ENCODE measurements at regions not wholly inside any gene's neighbourhood (a gene's known extent, or its start where the extent isn't known, plus 50 kb on each side); places are given as distances from the start of the nearest gene placed in this dataset.

DNA sequence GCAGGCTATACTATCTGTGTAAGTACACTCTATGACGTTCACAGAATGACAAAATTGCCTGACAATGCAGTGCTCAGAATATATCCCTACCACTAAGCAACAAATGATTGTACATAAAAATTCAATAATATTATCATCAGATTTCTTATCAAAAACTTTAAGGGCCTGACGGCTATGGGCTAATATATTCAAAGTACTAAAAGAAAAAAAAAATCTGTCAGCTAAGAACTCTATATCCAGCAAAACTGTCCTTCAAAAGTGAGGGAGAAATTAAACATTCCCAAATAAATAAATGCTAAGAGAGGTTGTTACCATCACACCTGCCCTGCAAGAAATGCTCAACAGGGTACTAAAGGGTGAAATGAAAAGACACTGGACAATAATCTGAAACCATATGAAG, 127.3 kb downstream of the TM2D1 start:
- Histone ChIP-seq H3K4me1 (no peaks in the 10 kb centered on the region), H3K36me3 (no peaks in the 10 kb centered on the region), H3K27ac (no peak overlapping the region), H3K27me3 (no peaks in the 10 kb centered on the region), H3K4me3 (no peak overlapping the region), H3K9me3 (replicated peaks) (no peaks in the 10 kb centered on the region)
- DNase-seq: no peak

DNA sequence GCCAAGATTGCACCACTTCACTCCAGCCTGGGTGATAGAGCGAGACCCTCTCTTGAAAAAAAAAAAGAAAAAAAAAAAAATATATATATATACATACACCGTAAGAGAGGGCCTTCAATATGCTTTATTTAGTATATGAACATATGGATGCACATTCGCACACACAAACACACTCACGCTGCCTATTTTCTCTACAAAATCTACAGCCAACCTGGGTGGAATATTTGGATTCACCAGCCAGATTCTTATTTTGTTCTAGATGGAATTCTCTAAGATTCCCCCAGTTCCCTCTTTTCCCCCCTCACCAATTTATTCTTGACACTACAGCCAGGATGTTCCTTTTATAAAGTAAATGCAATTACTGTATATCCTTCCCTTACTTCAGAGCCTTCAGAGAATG, 131.6 kb downstream of the TM2D1 start:
- H3K4me3 ChIP-seq: no peak overlapping the region
- no peaks in the 10 kb centered on the region for H3K36me3 ChIP-seq
- no peaks in the 10 kb centered on the region for H3K9me3 ChIP-seq (replicated peaks)
- H3K27ac ChIP-seq: no peak overlapping the region
- H3K4me1 ChIP-seq: no peaks in the 10 kb centered on the region
- H3K27me3 ChIP-seq: no peaks in the 10 kb centered on the region
- no peak for DNase-seq

DNA sequence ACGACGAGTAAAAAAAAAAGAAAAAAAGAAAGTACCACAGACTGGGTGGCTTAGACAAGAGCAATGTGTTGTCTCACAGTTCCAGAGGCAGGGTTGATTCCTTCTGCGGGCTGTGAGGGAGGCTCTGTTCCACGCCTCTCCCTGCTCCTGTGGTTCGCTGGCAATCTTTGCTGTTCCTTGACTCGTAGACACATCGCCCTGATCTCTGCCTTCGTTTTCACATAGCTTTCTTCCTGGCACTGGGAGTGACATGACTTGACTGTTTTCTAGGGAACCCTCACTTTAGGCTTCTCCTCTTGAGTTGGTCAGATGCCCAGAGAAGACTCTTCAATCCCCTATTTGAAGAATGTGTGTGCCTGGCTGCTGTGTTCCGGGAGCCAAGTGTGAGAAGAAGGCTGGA, 133.6 kb downstream of the TM2D1 start:
- Histone ChIP-seq H3K4me1 (no peaks in the 10 kb centered on the region), H3K9me3 (replicated peaks) (no peaks in the 10 kb centered on the region), H3K27me3 (no peaks in the 10 kb centered on the region), H3K27ac (no peak overlapping the region), H3K36me3 (no peaks in the 10 kb centered on the region), H3K4me3 (no peak overlapping the region)
- no peak for DNase-seq

DNA sequence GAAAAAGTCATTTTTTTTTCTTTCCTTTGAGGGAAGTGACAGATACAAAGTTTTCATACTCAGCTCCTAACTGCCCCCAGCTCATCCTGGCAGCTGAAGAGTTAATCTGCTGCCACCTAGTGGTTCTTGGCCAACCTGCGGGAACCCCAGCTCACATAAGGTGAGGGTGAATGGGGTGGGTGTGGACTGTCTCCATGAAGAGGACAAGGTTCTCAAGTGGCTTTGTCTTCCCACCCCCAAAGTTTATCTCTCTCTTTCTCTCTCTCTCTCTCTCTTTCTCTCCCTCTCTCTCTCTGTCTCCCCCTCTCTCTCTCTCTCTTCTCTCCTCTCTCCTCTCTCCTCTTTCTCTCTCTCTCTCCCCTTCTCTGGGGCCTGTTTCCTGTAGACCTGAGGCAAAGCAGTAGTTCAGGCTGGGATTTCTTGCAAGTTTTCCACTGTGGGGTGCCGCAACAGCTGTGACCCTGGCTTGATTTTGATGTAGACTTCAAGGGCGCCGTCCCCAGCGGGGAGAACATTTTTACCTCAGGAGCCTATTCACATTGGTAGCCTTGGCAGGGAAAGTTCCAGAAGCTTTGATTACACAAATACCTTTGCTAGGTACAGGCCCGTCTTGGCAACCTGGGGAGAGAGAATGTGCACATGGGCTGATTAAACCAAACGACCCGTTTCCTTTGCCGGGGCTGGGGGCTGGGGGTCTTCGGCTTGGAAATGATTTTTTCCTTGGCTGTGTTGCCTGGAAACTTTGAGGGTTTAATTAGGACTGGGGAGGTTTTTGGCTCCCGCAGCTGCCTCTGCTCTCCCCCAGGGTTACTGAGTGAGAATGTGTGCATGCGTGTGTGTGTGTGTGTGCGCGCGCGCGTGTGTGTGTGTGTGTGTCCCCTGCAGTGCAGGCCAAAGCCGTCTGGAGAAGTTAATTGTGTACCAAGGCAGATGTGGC, 135.9 kb downstream of the TM2D1 start:
- Histone ChIP-seq H3K4me3 (no peak overlapping the region), H3K9me3 (replicated peaks) (no peaks in the 10 kb centered on the region), H3K27me3 (no peaks in the 10 kb centered on the region), H3K4me1 (no peaks in the 10 kb centered on the region), H3K27ac (no peak overlapping the region), H3K36me3 (no peaks in the 10 kb centered on the region)
- peak; percentile 70 to 87 for DNase-seq

DNA sequence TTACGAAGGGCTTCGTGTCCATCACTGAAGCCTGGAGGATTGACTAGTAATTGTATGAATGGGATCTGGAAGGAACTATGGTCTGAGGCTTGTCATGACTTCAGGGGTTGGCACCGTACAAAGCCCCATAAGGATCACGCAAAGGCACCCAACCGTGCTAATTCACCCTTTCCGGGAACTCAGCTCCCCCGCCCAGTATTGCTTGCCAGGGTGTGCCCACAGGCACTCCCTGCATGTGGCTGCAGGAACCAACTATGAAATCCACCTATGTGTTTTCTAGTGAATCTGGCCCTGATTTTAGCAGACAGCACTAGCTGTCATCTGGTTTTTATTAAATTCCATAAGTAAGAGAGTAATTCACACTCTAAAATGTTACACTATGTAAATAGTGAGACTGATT, 139.2 kb downstream of the TM2D1 start:
- H3K9me3 ChIP-seq (replicated peaks): no peaks in the 10 kb centered on the region; the same call in 1 of the 2 replicates
- H3K27ac ChIP-seq: no peak overlapping the region
- H3K4me3 ChIP-seq: no peak overlapping the region
- no peak for DNase-seq
- no peaks in the 10 kb centered on the region for H3K4me1 ChIP-seq
- no peaks in the 10 kb centered on the region for H3K27me3 ChIP-seq
- H3K36me3 ChIP-seq: no peaks in the 10 kb centered on the region

DNA sequence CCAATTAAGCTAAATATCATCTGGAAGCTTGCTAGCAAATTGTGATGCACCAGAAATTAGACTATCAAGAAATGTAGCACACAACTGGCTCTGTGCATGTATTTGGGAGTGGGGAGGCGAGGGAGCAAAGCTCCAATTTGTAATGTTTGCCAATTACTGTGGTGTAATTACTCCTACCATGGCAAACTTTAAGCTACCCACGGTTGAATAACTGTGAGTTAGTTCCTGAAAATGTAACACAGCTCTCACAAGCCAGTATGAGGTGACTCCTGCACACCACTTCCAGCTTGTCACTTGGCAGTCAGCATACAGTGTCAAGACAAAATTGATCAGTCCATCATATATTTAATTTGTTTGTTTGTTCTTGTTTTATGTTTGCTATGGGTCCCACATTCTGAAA, 141.2 kb downstream of the TM2D1 start:
- Histone ChIP-seq H3K4me3 (no peak overlapping the region), H3K9me3 (replicated peaks) (no peaks in the 10 kb centered on the region; the same call in 1 of the 2 replicates)

DNA sequence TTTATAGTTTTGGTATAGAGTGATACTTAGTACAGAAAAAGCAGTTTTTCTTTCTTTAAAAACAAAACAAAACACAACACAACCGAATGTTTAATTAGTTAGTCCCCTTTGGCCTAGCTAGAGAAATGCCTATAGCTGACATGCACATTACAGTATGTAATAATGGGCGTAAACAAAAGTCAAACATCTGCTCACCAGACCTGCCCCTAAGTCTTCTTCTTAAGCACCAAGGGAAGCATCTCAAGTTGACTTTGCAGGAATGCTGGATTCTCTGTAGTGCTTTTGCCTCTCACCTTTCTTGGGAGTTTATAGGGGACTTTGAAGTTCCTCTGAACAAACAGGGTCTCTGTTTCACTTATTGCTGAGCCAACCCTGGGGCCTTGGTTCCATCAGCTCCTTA, 143.7 kb downstream of the TM2D1 start:
- Histone ChIP-seq H3K27ac (no peak overlapping the region), H3K9me3 (replicated peaks) (no peaks in the 10 kb centered on the region; the same call in 1 of the 2 replicates), H3K4me1 (no peaks in the 10 kb centered on the region), H3K36me3 (no peaks in the 10 kb centered on the region), H3K4me3 (no peak overlapping the region), H3K27me3 (no peaks in the 10 kb centered on the region)
- DNase-seq: no peak

More for the DNA sequence above, 141.2 kb downstream of the TM2D1 start:
- no peaks in the 10 kb centered on the region for H3K4me1 ChIP-seq
- no peak overlapping the region for H3K27ac ChIP-seq
- no peak for DNase-seq
- no peaks in the 10 kb centered on the region for H3K27me3 ChIP-seq
- no peaks in the 10 kb centered on the region for H3K36me3 ChIP-seq

DNA sequence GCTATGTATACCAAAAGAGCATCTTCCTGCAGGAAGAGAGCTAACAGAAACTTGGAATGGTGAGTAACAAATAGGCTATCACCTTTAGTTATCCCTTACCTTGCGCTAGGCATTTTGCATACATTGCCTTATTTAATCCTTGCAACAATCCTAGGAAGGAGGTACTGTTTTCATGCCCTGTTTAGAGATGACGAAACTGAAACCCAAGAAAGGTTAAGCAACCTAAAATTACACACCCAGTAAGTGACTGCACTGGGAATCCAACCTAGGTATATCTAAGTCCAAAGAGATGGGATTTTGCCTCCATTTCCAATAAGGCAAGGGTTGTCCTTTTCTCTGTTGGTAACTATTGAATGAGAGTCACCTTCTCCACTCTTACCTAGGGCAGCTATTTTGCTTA, 144.5 kb downstream of the TM2D1 start:
- Histone ChIP-seq H3K9me3 (replicated peaks) (no peaks in the 10 kb centered on the region; the same call in 1 of the 2 replicates), H3K27me3 (no peaks in the 10 kb centered on the region), H3K4me3 (no peak overlapping the region), H3K27ac (no peak overlapping the region), H3K36me3 (no peaks in the 10 kb centered on the region), H3K4me1 (no peaks in the 10 kb centered on the region)
- no peak for DNase-seq

DNA sequence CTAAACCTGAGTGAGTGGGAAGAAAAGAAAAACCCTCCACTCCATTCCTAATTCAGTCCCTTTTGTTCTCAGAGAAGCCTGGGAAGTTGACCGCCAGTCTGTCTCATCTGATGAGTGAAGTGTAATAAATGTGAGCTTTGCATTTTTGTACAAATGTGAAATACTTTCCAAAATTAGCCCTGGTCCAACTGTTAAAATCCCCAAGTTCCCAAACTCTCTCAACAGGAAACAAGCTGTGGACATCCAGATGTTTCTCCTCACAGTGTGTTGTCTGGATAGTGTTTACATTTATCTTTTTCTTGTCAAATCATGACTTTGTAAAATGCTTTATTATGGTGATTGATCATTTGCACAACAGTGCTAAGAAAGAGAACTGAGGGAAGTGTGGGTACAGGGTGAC, 145.1 kb downstream of the TM2D1 start:
- no peaks in the 10 kb centered on the region for H3K36me3 ChIP-seq
- no peak overlapping the region for H3K4me3 ChIP-seq
- no peaks in the 10 kb centered on the region for H3K27me3 ChIP-seq
- H3K9me3 ChIP-seq (replicated peaks): no peaks in the 10 kb centered on the region; the same call in 1 of the 2 replicates
- DNase-seq: no peak
- H3K27ac ChIP-seq: no peak overlapping the region
- H3K4me1 ChIP-seq: no peaks in the 10 kb centered on the region

DNA sequence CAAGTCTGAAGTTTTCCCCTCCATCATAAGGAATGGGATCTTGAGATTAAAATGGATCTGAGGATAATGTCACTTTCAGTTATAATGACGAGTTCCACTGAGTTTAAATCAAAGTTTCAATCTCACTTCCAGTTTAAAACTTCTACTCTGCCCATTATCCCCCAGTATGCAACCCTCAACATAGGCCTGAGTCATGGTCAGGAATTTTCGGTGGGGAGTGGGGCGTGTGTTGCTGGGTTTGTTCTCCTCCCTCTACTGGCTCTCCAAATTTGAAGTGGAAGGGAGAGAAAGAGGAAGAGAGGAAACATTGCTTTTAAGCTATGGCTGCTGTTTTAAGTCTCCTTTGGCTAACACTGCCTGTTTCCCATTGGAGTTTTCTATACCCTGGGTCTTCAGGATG, 152.9 kb downstream of the TM2D1 start:
- H3K9me3 ChIP-seq (replicated peaks): 0 out of 2 replicates have a peak, but pooled peaks cover 2% of the 10 kb centered on the region
- no peak overlapping the region for H3K4me3 ChIP-seq
- no peaks in the 10 kb centered on the region for H3K4me1 ChIP-seq
- H3K27me3 ChIP-seq: no peaks in the 10 kb centered on the region
- H3K27ac ChIP-seq: no peak overlapping the region
- no peak for DNase-seq
- no peaks in the 10 kb centered on the region for H3K36me3 ChIP-seq

DNA sequence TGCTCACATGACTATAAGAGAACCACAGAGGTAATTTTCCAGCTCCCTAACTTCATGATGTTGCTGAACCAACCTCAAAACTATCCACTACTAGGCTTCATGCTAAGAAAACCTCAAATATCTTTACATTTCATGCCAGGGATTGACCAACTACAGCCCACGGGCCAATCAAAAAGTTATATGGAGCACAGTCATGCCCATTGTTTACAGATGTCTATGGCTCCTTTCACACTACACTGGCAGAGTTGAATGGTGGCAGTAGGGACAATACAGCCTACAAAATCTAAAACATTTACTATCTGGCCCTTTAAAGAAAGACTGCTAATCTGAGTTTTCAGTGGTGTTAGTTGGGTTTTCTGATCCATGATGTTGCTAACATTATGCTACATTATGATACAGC, 154.8 kb downstream of the TM2D1 start:
- no peaks in the 10 kb centered on the region for H3K36me3 ChIP-seq
- no peaks in the 10 kb centered on the region for H3K27me3 ChIP-seq
- H3K4me3 ChIP-seq: no peak overlapping the region
- H3K4me1 ChIP-seq: no peaks in the 10 kb centered on the region
- no peak for DNase-seq
- H3K27ac ChIP-seq: no peak overlapping the region
- H3K9me3 ChIP-seq (replicated peaks): 0 out of 2 replicates have a peak, but pooled peaks cover 5% of the 10 kb centered on the region

DNA sequence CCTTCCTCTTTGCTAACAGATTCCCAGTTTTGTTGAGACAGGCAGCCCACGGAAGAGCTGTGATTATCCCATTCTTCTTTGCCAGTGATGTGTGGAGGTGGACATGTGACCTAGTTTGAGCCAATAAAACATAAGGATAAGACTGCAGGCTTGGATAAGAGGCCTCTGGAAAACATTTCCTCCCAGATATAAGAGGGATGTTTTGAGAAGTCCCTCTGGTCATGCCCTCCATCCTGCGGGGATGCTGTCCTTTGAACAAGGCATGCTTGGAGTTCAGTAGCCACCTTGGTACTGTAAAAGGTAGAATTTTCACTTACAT, 155.7 kb downstream of the TM2D1 start:
- H3K4me3 ChIP-seq: no peak overlapping the region
- peak in 1 of 2 experiments; percentile 27 for DNase-seq
- H3K9me3 ChIP-seq (replicated peaks): 0 out of 2 replicates have a peak, but pooled peaks cover 5% of the 10 kb centered on the region
- H3K4me1 ChIP-seq: no peaks in the 10 kb centered on the region
- H3K27me3 ChIP-seq: no peaks in the 10 kb centered on the region
- no peaks in the 10 kb centered on the region for H3K36me3 ChIP-seq
- H3K27ac ChIP-seq: no peak overlapping the region

DNA sequence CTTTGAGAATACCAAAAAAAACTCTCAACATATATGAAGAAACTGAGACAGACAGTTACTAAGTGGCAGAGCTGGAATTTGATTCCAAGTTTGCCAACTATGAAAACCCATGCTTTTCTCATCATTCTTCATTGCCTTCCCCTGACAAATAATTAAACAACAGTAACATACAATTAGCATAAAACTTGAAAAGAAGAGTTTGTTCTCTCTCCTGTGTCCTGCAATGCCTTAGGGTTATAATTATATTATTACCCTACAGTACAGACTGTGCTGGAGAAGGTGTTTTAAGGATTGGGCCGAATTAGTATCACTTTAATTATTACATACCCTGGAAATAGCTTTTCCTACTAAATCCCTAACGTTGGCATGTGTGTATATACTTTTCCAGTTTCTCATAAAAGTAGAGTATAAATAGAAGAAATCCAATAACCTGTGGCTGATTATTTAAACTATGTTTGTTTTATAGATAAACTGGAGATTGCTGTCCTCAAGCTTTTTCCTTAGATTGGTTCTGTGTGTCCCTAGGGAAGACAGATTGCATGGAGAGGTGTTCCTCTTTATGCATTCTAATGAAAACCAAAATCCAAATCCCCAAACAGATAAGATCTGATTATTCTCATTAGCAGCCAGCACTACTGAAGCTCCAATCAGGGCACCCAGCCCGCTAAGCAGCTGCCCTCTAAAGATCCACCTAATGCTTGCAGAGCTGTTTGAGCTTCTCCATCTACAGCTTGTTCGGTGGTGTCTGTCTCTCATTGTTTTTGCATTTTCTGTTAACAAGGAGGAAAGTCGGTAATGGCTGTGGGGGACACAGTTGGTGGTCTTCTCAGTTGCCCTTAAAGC, 156.3 kb downstream of the TM2D1 start:
- Histone ChIP-seq H3K36me3 (no peaks in the 10 kb centered on the region), H3K9me3 (replicated peaks) (0 out of 2 replicates have a peak, but pooled peaks cover 5% of the 10 kb centered on the region), H3K27me3 (no peaks in the 10 kb centered on the region), H3K4me1 (no peaks in the 10 kb centered on the region), H3K27ac (no peak overlapping the region), H3K4me3 (no peak overlapping the region)
- peak in 1 of 2 experiments; percentile 21 for DNase-seq

DNA sequence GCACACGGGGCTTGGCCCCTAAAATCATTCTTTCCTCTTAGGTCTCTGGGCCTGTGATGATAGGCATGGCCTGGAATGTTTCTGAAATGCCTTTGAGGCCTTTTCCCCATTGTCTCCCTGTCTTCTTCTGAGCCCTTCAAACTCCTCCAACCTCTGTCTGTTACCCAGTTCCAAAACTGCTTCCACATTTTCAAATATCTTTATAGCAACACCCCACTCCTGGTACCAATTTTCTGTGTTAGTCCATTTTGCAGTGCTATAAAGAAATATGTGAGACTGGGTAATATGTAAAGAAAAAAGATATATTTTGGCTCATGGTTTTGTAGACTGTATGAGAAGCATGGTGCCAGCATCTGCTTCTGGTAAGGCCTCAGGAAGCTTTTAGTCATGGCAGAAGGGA, 158.8 kb downstream of the TM2D1 start:
- H3K36me3 ChIP-seq: no peaks in the 10 kb centered on the region
- DNase-seq: no peak
- 0 out of 2 replicates have a peak, but pooled peaks cover 5% of the 10 kb centered on the region for H3K9me3 ChIP-seq (replicated peaks)
- H3K27ac ChIP-seq: no peak overlapping the region
- H3K4me3 ChIP-seq: no peak overlapping the region
- H3K4me1 ChIP-seq: no peaks in the 10 kb centered on the region
- no peaks in the 10 kb centered on the region for H3K27me3 ChIP-seq

DNA sequence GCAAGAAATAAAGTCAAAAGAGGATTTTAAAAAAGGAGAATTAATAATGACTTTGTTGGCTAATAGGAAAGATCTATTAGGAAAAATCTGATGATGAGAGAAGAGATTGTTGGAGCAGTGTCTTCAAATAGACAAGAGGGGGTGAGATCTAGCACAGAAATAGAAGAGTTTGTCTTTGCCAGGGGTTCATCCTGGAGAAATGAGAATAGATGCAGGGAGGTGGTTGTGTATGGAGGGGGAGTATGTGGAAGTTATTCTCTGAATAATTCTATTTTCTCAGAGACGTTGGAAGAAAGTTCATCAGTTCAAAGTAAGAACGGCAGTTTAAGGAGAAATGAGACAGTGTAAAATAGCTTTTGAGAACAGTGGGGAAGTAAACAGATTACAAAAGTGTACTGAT, 161.3 kb downstream of the TM2D1 start:
- Histone ChIP-seq H3K36me3 (no peaks in the 10 kb centered on the region), H3K9me3 (replicated peaks) (0 out of 2 replicates have a peak, but pooled peaks cover 5% of the 10 kb centered on the region), H3K4me3 (no peak overlapping the region), H3K4me1 (no peaks in the 10 kb centered on the region), H3K27ac (no peak overlapping the region), H3K27me3 (no peaks in the 10 kb centered on the region)
- no peak for DNase-seq
